GM12891 (cell line): ENCODE measurements at regions not wholly inside any gene's neighbourhood (a gene's known extent, or its start where the extent isn't known, plus 50 kb on each side); places are given as distances from the start of the nearest gene placed in this dataset.

Source experiments
- POLR2A ChIP-seq: IDR thresholded peaks from 2 replicates; pipeline ENCODE4 v1.6.1; 2011; ENCODE audit warnings: low read depth, low read length, control low read depth
- POLR2AphosphoS5 ChIP-seq: IDR thresholded peaks from 2 replicates; pipeline ENCODE4 v1.6.1; 2011; ENCODE audit warnings: low read depth, low read length, control low read depth
- TAF1 ChIP-seq: IDR thresholded peaks from 2 replicates; pipeline ENCODE4 v1.6.1; 2011; ENCODE audit warnings: low read depth, low read length, control low read depth

- TF ChIP-seq POLR2AphosphoS5 (no peak), POLR2A (no peak), TAF1 (no peak)
These were observed 2128.7 kb upstream of the C9orf72 start for GRCh38 chr9:29701971-29702370.
